ENCODE measurements at regions not wholly inside any gene's neighbourhood (a gene's known extent, or its start where the extent isn't known, plus 50 kb on each side); places are given as distances from the start of the nearest gene placed in this dataset.

DNA sequence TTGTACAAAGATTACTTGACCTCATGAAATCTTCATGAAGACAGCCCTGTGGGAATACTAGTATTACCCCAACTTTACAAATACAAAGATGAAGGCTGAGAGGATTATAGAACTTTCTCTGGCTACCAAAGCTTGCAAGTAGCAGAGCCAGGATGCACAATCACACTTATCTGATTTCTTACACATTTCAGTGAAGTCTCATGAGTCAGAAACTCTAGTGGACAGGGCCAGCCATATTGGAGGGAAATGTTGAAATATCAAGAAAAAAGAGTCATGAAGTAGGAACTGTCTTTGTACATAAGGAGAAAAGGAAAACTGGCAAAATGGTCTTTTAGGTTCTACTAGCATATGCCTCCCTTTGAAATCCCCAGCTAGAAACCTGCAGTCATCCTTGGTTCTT, 369.6 kb upstream of the WWC1 start:
- intact Hi-C loops (cut with micrococcal nuclease; ENCODE audit: unreplicated experiment): no loop called here
- ATAC-seq: no peak
- ChIA-PET CTCF (no interaction called here), POLR2A (no interaction called here), SMC1A (ENCODE audit: uncharacterized antibody, unreplicated experiment) (no interaction called here), RAD21 (ENCODE audit: unreplicated experiment) (no interaction called here)
- H3K27me3 ChIP-seq (replicated peaks in 1 of 2; ENCODE audit: control insufficient read depth in 2 of 2, insufficient read depth in 2 of 2, low read length in 1 of 2): no peaks in the 10 kb centered on the region; a peak in 3 of 4 replicates
- in situ Hi-C loops (cut with MboI): no loop called here
- H3K9ac ChIP-seq (ENCODE audit: control insufficient read depth, insufficient read depth, low read length): no peak overlapping the region
- no peak overlapping the region for H3K4me3 ChIP-seq
- no peaks in the 10 kb centered on the region for H4K20me1 ChIP-seq (ENCODE audit: control insufficient read depth, insufficient read depth)
- FAIRE-seq: no peak
- no peaks in the 10 kb centered on the region for H3K36me3 ChIP-seq (ENCODE audit: control insufficient read depth in 2 of 2, insufficient read depth in 2 of 2, low read length in 1 of 2)
- no peaks in the 10 kb centered on the region for H3K79me2 ChIP-seq (ENCODE audit: control insufficient read depth, insufficient read depth, low read length)
- DNase-seq (ENCODE audit: low read depth, low spot score): no peak
- H3K4me1 ChIP-seq (ENCODE audit: control insufficient read depth, insufficient read depth, low read length): no peaks in the 10 kb centered on the region
- H3K4me2 ChIP-seq (ENCODE audit: control insufficient read depth, insufficient read depth): no peak overlapping the region
- BruUV-seq (replicated peaks): no TSS peak
- H3K9me3 ChIP-seq (replicated peaks; ENCODE audit: control insufficient read depth, insufficient read depth, low read length): no peaks in the 10 kb centered on the region
- H2AFZ ChIP-seq (ENCODE audit: control insufficient read depth, low read depth, low read length): no peak overlapping the region
- no peak overlapping the region for H3K27ac ChIP-seq (ENCODE audit: control insufficient read depth, insufficient read depth)
- TF ChIP-seq, protein P1, sequence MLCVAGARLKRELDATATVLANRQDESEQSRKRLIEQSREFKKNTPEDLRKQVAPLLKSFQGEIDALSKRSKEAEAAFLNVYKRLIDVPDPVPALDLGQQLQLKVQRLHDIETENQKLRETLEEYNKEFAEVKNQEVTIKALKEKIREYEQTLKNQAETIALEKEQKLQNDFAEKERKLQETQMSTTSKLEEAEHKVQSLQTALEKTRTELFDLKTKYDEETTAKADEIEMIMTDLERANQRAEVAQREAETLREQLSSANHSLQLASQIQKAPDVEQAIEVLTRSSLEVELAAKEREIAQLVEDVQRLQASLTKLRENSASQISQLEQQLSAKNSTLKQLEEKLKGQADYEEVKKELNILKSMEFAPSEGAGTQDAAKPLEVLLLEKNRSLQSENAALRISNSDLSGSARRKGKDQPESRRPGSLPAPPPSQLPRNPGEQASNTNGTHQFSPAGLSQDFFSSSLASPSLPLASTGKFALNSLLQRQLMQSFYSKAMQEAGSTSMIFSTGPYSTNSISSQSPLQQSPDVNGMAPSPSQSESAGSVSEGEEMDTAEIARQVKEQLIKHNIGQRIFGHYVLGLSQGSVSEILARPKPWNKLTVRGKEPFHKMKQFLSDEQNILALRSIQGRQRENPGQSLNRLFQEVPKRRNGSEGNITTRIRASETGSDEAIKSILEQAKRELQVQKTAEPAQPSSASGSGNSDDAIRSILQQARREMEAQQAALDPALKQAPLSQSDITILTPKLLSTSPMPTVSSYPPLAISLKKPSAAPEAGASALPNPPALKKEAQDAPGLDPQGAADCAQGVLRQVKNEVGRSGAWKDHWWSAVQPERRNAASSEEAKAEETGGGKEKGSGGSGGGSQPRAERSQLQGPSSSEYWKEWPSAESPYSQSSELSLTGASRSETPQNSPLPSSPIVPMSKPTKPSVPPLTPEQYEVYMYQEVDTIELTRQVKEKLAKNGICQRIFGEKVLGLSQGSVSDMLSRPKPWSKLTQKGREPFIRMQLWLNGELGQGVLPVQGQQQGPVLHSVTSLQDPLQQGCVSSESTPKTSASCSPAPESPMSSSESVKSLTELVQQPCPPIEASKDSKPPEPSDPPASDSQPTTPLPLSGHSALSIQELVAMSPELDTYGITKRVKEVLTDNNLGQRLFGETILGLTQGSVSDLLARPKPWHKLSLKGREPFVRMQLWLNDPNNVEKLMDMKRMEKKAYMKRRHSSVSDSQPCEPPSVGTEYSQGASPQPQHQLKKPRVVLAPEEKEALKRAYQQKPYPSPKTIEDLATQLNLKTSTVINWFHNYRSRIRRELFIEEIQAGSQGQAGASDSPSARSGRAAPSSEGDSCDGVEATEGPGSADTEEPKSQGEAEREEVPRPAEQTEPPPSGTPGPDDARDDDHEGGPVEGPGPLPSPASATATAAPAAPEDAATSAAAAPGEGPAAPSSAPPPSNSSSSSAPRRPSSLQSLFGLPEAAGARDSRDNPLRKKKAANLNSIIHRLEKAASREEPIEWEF (IDR thresholded peaks at IDR 0.05; ENCODE audit: insufficient replicate concordance, low read depth, low read length): no peak
- TF ChIP-seq NR2C2 (IDR thresholded peaks at IDR 0.05; ENCODE audit: borderline replicate concordance, control insufficient read depth, insufficient read length, low read depth): no peak
- no peak for TF ChIP-seq KAT2A (conservative IDR thresholded peaks at IDR 0.05; ENCODE audit: control insufficient read depth, low read depth, low read length)
- TF ChIP-seq ASH2L (IDR thresholded peaks at IDR 0.05; ENCODE audit: borderline replicate concordance, low read depth): no peak
- TF ChIP-seq NR2F1 (conservative IDR thresholded peaks at IDR 0.05): no peak
- no peak for TF ChIP-seq IKZF1 (conservative IDR thresholded peaks at IDR 0.05)
- TF ChIP-seq NRF1 (conservative IDR thresholded peaks at IDR 0.05; ENCODE audit: low read depth, low read length): no peak
- TF ChIP-seq ZNF217 (IDR thresholded peaks at IDR 0.05): no peak
- TF ChIP-seq NKRF (conservative IDR thresholded peaks at IDR 0.05): no peak
- TF ChIP-seq ZNF274 (IDR thresholded peaks at IDR 0.05; ENCODE audit: insufficient read depth, insufficient read length): no peak
- TF ChIP-seq TCF3 (IDR thresholded peaks at IDR 0.05; ENCODE audit: borderline replicate concordance, insufficient read depth, low read depth, low read length): no peak
- no peak for TF ChIP-seq CBX5 (IDR thresholded peaks at IDR 0.05; ENCODE audit: low read depth)
- TF ChIP-seq EGR1 (IDR thresholded peaks at IDR 0.05; ENCODE audit: borderline replicate concordance in 1 of 2, low read depth in 2 of 2, low read length in 2 of 2): no peak
- no peak for TF ChIP-seq KLF5 (IDR thresholded peaks at IDR 0.05; ENCODE audit: partially characterized antibody)
- no peak for TF ChIP-seq HSF1 (IDR thresholded peaks at IDR 0.05; ENCODE audit: low read depth, low read length)
- no peak for TF ChIP-seq MEF2B (IDR thresholded peaks at IDR 0.05; ENCODE audit: partially characterized antibody, poor library complexity, severe bottlenecking)
- no peak for TF ChIP-seq TCF7 (IDR thresholded peaks at IDR 0.05; ENCODE audit: borderline replicate concordance)
- TF ChIP-seq FOXK2 (IDR thresholded peaks at IDR 0.05): no peak
- TF ChIP-seq TCF12 (IDR thresholded peaks at IDR 0.05; ENCODE audit: low read depth, low read length): no peak

Data from GM12878 (cell line).